ENCODE measurements at regions not wholly inside any gene's neighbourhood (a gene's known extent, or its start where the extent isn't known, plus 50 kb on each side); places are given as distances from the start of the nearest gene placed in this dataset.

DNA sequence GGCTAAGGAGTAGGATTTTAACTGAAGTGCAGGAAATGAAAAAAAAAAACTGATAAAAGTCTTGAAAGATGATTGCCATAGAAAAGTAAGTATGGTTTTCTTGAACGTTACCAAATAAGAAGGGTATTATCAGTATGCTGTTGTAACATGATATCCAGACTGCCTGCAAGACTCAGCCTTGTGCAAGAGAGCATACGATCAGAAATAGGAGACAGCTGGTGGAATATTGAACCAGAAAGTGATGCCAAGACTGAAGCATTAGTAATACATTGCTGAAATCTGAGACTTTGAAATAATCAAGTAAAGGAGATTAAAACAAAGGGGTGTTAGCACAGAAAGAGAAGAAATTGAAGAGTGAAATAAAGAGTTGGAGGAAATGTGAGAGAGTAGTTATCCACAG, 452.7 kb upstream of the CNTN5 start:
- Mint-ChIP-seq H3K4me3 (no peak overlapping the region), H3K27ac (no peak overlapping the region), H3K27me3 (ENCODE audit: low read depth) (no peaks in the 10 kb centered on the region), H3K36me3 (ENCODE audit: insufficient read depth in 1 of 3, low read depth in 3 of 3) (no peaks in the 10 kb centered on the region), H3K4me1 (no peaks in the 10 kb centered on the region), H3K9me3 (no peaks in the 10 kb centered on the region)
- H3K9ac ChIP-seq (ENCODE audit: extremely low read depth, insufficient read length, low read length): no peak overlapping the region
- no peak overlapping the region for H3K23ac ChIP-seq (ENCODE audit: insufficient read length, low read depth, low read length)
- H3K79me2 ChIP-seq (ENCODE audit: insufficient read depth, low read length): no peaks in the 10 kb centered on the region
- no peak overlapping the region for H3K56ac ChIP-seq (ENCODE audit: insufficient read length, low read depth, low read length)
- H2BK5ac ChIP-seq (ENCODE audit: insufficient read length, low read length): no peak overlapping the region
- no peak overlapping the region for H3K18ac ChIP-seq (ENCODE audit: insufficient read length, low read depth, low read length)
- H3K14ac ChIP-seq (ENCODE audit: insufficient read depth, low read length): no peak overlapping the region
- no peak for DNase-seq
- no peaks in the 10 kb centered on the region for H3K27me3 ChIP-seq (ENCODE audit: insufficient read depth, low read length)
- H4K91ac ChIP-seq (ENCODE audit: insufficient read length, low read depth, low read length): no peak overlapping the region
- H3K79me1 ChIP-seq (ENCODE audit: insufficient read depth, low read depth, low read length, poor library complexity, severe bottlenecking): no peaks in the 10 kb centered on the region
- no peaks in the 10 kb centered on the region for H4K20me1 ChIP-seq (ENCODE audit: control insufficient read depth, insufficient read depth, insufficient read length)
- H4K8ac ChIP-seq (replicated peaks; ENCODE audit: insufficient read length, low read depth, low read length): no peak overlapping the region
- H2BK12ac ChIP-seq (ENCODE audit: insufficient read length, low read depth, low read length): no peak overlapping the region
- no peak overlapping the region for H2BK20ac ChIP-seq (ENCODE audit: low read depth, low read length, poor library complexity, severe bottlenecking)
- H2BK15ac ChIP-seq (ENCODE audit: low read depth, low read length): no peak overlapping the region
- no peak overlapping the region for H2BK120ac ChIP-seq (ENCODE audit: low read depth, low read length, poor library complexity, severe bottlenecking)
- no peaks in the 10 kb centered on the region for H3K9me3 ChIP-seq (ENCODE audit: control insufficient read depth, low read depth, low read length)
- no peaks in the 10 kb centered on the region for H3K23me2 ChIP-seq (ENCODE audit: insufficient read length, low read depth, low read length, poor library complexity, severe bottlenecking)
- TF ChIP-seq, protein P1, sequence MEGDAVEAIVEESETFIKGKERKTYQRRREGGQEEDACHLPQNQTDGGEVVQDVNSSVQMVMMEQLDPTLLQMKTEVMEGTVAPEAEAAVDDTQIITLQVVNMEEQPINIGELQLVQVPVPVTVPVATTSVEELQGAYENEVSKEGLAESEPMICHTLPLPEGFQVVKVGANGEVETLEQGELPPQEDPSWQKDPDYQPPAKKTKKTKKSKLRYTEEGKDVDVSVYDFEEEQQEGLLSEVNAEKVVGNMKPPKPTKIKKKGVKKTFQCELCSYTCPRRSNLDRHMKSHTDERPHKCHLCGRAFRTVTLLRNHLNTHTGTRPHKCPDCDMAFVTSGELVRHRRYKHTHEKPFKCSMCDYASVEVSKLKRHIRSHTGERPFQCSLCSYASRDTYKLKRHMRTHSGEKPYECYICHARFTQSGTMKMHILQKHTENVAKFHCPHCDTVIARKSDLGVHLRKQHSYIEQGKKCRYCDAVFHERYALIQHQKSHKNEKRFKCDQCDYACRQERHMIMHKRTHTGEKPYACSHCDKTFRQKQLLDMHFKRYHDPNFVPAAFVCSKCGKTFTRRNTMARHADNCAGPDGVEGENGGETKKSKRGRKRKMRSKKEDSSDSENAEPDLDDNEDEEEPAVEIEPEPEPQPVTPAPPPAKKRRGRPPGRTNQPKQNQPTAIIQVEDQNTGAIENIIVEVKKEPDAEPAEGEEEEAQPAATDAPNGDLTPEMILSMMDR (conservative IDR thresholded peaks at IDR 0.05): no peak
- H3K4me1 ChIP-seq (ENCODE audit: insufficient read depth, low read length): no peaks in the 10 kb centered on the region
- no peak overlapping the region for H3K4me2 ChIP-seq (ENCODE audit: insufficient read depth, insufficient read length, low read length)
- WGBS (ENCODE audit: extremely low coverage, insufficient read length, low lambda C conversion rate): no CpG with 5 or more reads among the region's 2 CpGs
- H3K4ac ChIP-seq (ENCODE audit: low read depth, low read length): no peak overlapping the region
- H2AFZ ChIP-seq (ENCODE audit: low read length): no peak overlapping the region
- no peak overlapping the region for H3K27ac ChIP-seq (ENCODE audit: insufficient read length, low read depth, low read length)
- H2AK5ac ChIP-seq (ENCODE audit: insufficient read length, low read length): no peak overlapping the region
- no peak overlapping the region for H4K5ac ChIP-seq (ENCODE audit: insufficient read length, low read depth, low read length)
- H3T11ph ChIP-seq (ENCODE audit: low read length): no peak overlapping the region
